CD14-positive monocyte (primary cell): ENCODE measurements at regions not wholly inside any gene's neighbourhood (a gene's known extent, or its start where the extent isn't known, plus 50 kb on each side); places are given as distances from the start of the nearest gene placed in this dataset.

Experiments
- DNase-seq, 3 donors: peaks; one replicate each; pipeline ENCODE4 v3.0.0-alpha.2; 2011 to 2022
- H2AFZ ChIP-seq: 2 replicates; pipeline ENCODE4 v1.6.0; 2012; ENCODE audit warnings: mild to moderate bottlenecking, low read depth, low read length, inconsistent platforms; ENCODE audit not compliant: insufficient read depth, poor library complexity, severe bottlenecking
- H3K27ac ChIP-seq, 2 donors: 1 replicate in 1 of 2; 2 replicates in 1 of 2; pipeline ENCODE4 v1.5.1; 2012 to 2013; ENCODE audit warnings: low read length in 2 of 2, control low read depth in 1 of 2, inconsistent platforms in 1 of 2, low read depth in 1 of 2, mild to moderate bottlenecking in 1 of 2
- H3K27me3 ChIP-seq, 2 donors: one replicate each; pipeline versions ENCODE4 v1.6.0 to v1.6.1; 2011 to 2013; ENCODE audit warnings: low read length in 2 of 2; ENCODE audit not compliant: control insufficient read depth in 2 of 2, insufficient read depth in 2 of 2
- H3K36me3 ChIP-seq, 2 donors: replicated peaks in 1 of 2; 1 replicate in 1 of 2; 2 replicates in 1 of 2; pipeline versions ENCODE4 v1.5.1 to v1.6.1; 2012 to 2013; ENCODE audit warnings: low read length in 2 of 2, control low read depth in 1 of 2, inconsistent platforms in 1 of 2, mild to moderate bottlenecking in 1 of 2; ENCODE audit not compliant: insufficient read depth in 2 of 2, control insufficient read depth in 1 of 2
- H3K4me1 ChIP-seq, 2 donors: 1 replicate in 1 of 2; 2 replicates in 1 of 2; pipeline versions ENCODE4 v1.5.1 to v1.6.1; 2012 to 2013; ENCODE audit warnings: low read length in 2 of 2, control low read depth in 1 of 2, inconsistent platforms in 1 of 2, mild to moderate bottlenecking in 1 of 2, moderate library complexity in 1 of 2; ENCODE audit not compliant: insufficient read depth in 2 of 2, control insufficient read depth in 1 of 2
- H3K4me2 ChIP-seq: replicated peaks from 2 replicates; pipeline ENCODE3; 2012; ENCODE audit warnings: low read length, moderate library complexity, mild to moderate bottlenecking; ENCODE audit not compliant: poor library complexity, severe bottlenecking; ENCODE audit errors: extremely low read depth
- H3K4me3 ChIP-seq, 3 experiments: fragments of 200-600 bp in 1 of 3; sonication (generic) in 1 of 3; replicated peaks in 1 of 3; 1 replicate in 2 of 3; 2 replicates in 1 of 3; pipeline ENCODE4 v1.5.1; 2011 to 2013; ENCODE audit warnings: low read length in 3 of 3, mild to moderate bottlenecking in 3 of 3, control low read depth in 2 of 3, low read depth in 2 of 3, inconsistent platforms in 1 of 3, moderate library complexity in 1 of 3
- H3K79me2 ChIP-seq: 2 replicates; pipeline ENCODE4 v1.6.0; 2012; ENCODE audit warnings: mild to moderate bottlenecking, control low read depth, inconsistent platforms, low read length, moderate library complexity; ENCODE audit not compliant: insufficient read depth
- H3K9ac ChIP-seq: 2 replicates; pipeline ENCODE4 v1.6.0; 2017; ENCODE audit warnings: low read length, mild to moderate bottlenecking; ENCODE audit not compliant: insufficient read depth, poor library complexity, severe bottlenecking
- H3K9me3 ChIP-seq, 2 donors: replicated peaks in 1 of 2; 1 replicate in 1 of 2; 2 replicates in 1 of 2; pipeline versions ENCODE4 v1.5.1 to v1.6.1; 2012 to 2013; ENCODE audit warnings: low read length in 2 of 2, control low read depth in 1 of 2; ENCODE audit not compliant: control insufficient read depth in 1 of 2, insufficient read depth in 1 of 2
- H4K20me1 ChIP-seq: 2 replicates; pipeline ENCODE4 v1.6.0; 2012; ENCODE audit warnings: mild to moderate bottlenecking, low read length, control low read depth, moderate library complexity; ENCODE audit not compliant: insufficient read depth
- H3K27ac Mint-ChIP-seq, 7 donors: one replicate each; pipeline ENCODE4 v1.8.0; 2020; ENCODE audit warnings: mild to moderate bottlenecking in 7 of 7, mixed read lengths in 7 of 7, moderate library complexity in 6 of 7, inconsistent platforms in 2 of 7
- H3K27me3 Mint-ChIP-seq, 3 donors: one replicate each; pipeline ENCODE4 v1.8.0; 2021 to 2022; ENCODE audit warnings: low read depth in 3 of 3, mild to moderate bottlenecking in 3 of 3, mixed read lengths in 3 of 3, moderate library complexity in 3 of 3, inconsistent platforms in 1 of 3
- H3K36me3 Mint-ChIP-seq, 2 donors: one replicate each; pipeline ENCODE4 v1.8.0; 2020; ENCODE audit warnings: mixed read lengths in 2 of 2, inconsistent platforms in 1 of 2, mild to moderate bottlenecking in 1 of 2
- H3K4me1 Mint-ChIP-seq: one replicate; pipeline ENCODE4 v1.8.0; 2020; ENCODE audit warnings: mild to moderate bottlenecking, mixed read lengths
- H3K4me3 Mint-ChIP-seq, 2 donors: one replicate each; pipeline ENCODE4 v1.8.0; 2020; ENCODE audit warnings: mild to moderate bottlenecking in 2 of 2, mixed read lengths in 2 of 2, moderate library complexity in 1 of 2
- H3K9me3 Mint-ChIP-seq, 7 donors: one replicate each; pipeline ENCODE4 v1.8.0; 2020 to 2022; ENCODE audit warnings: mixed read lengths in 7 of 7, mild to moderate bottlenecking in 6 of 7, moderate library complexity in 6 of 7, inconsistent platforms in 2 of 7
- WGBS: methylation state at CpG from one replicate; pipeline ENCODE4 v1.1.5; 2013; ENCODE audit warnings: missing lambda C conversion rate; ENCODE audit not compliant: insufficient coverage; 5-methylcytosine and 5-hydroxymethylcytosine counted together
- intact Hi-C, 2 donors: fragments of 100-400 bp; cut with micrococcal nuclease; formaldehyde crosslinking; loops; one replicate each; pipeline versions ENCODE4 v1.15.0 to v1.15.1; 2023
- TF ChIP-seq, protein P1 (sequence below): fragments of 200-600 bp; IDR thresholded peaks from one replicate; pipeline ENCODE4 v1.8.0; 2022; ENCODE audit warnings: antibody characterized with exemption, mild to moderate bottlenecking

DNA sequence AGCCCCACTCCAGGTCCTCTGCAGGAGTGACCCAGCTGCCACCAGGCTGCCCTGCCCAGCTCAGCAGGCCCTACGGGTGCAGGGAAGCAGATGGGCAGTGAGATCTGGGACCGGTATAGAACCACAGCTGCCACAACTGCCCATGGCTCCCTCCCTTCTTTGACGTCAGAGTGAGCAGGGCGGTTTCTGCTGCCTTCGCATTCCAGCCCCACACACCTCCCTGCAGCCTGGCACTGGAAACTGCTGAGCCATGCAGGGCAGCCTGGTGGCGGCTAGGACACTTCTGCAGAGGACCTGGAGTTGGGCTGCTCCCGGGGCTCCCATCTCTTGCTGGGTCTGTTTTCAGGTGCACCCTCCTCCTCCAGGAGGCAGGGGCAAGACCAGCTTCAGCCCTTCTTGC, 101.6 kb upstream of the CD93 start:
- TF ChIP-seq, protein P1, sequence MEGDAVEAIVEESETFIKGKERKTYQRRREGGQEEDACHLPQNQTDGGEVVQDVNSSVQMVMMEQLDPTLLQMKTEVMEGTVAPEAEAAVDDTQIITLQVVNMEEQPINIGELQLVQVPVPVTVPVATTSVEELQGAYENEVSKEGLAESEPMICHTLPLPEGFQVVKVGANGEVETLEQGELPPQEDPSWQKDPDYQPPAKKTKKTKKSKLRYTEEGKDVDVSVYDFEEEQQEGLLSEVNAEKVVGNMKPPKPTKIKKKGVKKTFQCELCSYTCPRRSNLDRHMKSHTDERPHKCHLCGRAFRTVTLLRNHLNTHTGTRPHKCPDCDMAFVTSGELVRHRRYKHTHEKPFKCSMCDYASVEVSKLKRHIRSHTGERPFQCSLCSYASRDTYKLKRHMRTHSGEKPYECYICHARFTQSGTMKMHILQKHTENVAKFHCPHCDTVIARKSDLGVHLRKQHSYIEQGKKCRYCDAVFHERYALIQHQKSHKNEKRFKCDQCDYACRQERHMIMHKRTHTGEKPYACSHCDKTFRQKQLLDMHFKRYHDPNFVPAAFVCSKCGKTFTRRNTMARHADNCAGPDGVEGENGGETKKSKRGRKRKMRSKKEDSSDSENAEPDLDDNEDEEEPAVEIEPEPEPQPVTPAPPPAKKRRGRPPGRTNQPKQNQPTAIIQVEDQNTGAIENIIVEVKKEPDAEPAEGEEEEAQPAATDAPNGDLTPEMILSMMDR = no peak
- Mint-ChIP-seq H3K9me3 (peaks cover 0 to 4% (median 0%) of the 10 kb centered on the region in 7 donors), H3K27ac (peak overlapping the region in 1 of 7 donors; percentile 82), H3K27me3 (no peaks in the 10 kb centered on the region), H3K36me3 (peaks cover 0 to 2% of the 10 kb centered on the region in 2 donors), H3K4me3 (no peak overlapping the region), H3K4me1 (peaks cover 17% of the 10 kb centered on the region)
- Histone ChIP-seq H3K36me3 (no peaks in the 10 kb centered on the region), H3K79me2 (no peaks in the 10 kb centered on the region), H3K9me3 (no peaks in the 10 kb centered on the region), H2AFZ (no peak overlapping the region), H3K27ac (no peak overlapping the region), H4K20me1 (no peaks in the 10 kb centered on the region), H3K9ac (no peak overlapping the region), H3K4me3 (no peak overlapping the region), H3K4me2 (no peak overlapping the region), H3K27me3 (no peaks in the 10 kb centered on the region), H3K4me1 (peaks cover 6 to 15% of the 10 kb centered on the region in 2 donors)
- DNase-seq = peak in 1 of 3 donors; percentile 66
- WGBS = 45% methylated on average over 7 of the region's 7 CpGs
- intact Hi-C loops = loop anchor here in 1 of 2 donors (5.0 kb wide), 1 partner anchor 40 kb away; no protein-coding TSS in a partner anchor

DNA sequence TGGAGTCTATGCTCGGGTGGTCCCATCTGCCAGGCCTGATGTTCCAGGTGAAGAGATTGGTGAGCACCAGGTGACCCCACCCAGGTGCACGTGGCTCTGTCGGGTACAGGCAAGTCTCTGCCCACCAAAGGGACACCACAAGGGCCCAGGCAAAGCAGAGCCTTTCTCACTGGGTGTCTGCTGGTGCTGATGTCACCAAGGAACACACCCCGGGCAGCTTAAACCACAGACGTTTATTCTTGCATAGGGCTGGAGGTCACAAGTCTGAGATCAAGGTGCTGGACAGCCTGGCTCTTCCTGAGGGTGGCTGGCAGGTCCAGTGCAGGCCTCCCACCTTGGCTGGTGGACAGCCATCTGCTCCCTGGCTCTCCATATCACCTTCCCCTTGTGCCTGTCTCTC, 100.7 kb upstream of the CD93 start:
- Mint-ChIP-seq H3K27me3 (no peaks in the 10 kb centered on the region), H3K27ac (peak overlapping the region in 3 of 7 donors; percentile 19 to 82 (median 41)), H3K9me3 (peaks cover 0 to 4% (median 0%) of the 10 kb centered on the region in 7 donors), H3K36me3 (peaks cover 0 to 2% of the 10 kb centered on the region in 2 donors), H3K4me3 (no peak overlapping the region), H3K4me1 (peaks cover 17% of the 10 kb centered on the region)
- H3K36me3 ChIP-seq = no peaks in the 10 kb centered on the region
- no peak overlapping the region for H3K4me2 ChIP-seq
- no peaks in the 10 kb centered on the region for H3K27me3 ChIP-seq
- no peaks in the 10 kb centered on the region for H3K79me2 ChIP-seq
- H2AFZ ChIP-seq = no peak overlapping the region
- intact Hi-C loops = loop anchor here in 1 of 2 donors (5.0 kb wide), 1 partner anchor 40 kb away; no protein-coding TSS in a partner anchor
- H3K9ac ChIP-seq = no peak overlapping the region
- no peak overlapping the region for H3K4me3 ChIP-seq
- TF ChIP-seq, protein P1 = no peak
- peaks cover 6 to 15% of the 10 kb centered on the region in 2 donors for H3K4me1 ChIP-seq
- no peak for DNase-seq
- H3K27ac ChIP-seq = no peak overlapping the region
- 84% methylated on average over 5 of the region's 5 CpGs for WGBS
- no peaks in the 10 kb centered on the region for H4K20me1 ChIP-seq
- no peaks in the 10 kb centered on the region for H3K9me3 ChIP-seq
